IMR-90 (cell line): ENCODE measurements at regions not wholly inside any gene's neighbourhood (a gene's known extent, or its start where the extent isn't known, plus 50 kb on each side); places are given as distances from the start of the nearest gene placed in this dataset.

ENCODE experiments used
- ATAC-seq: fragments of 200-7000 bp; cut with Tn5 transposase; 2 replicates; pipeline ENCODE4 v1.9.1; 2020; ENCODE audit warnings: low read depth, mild to moderate bottlenecking, moderate library complexity
- BruUV-seq: library from RNA; stranded (reverse); fragments of 400-500 nt; replicated peaks from 2 replicates; lab custom pipeline; 2021; lab: Mats Ljungman, UMichigan
- CTCF ChIA-PET: fragments of 300-600 bp; formaldehyde crosslinking; extraction: SDS; loops from one replicate; lab custom pipeline; 2021; ENCODE audit warnings: antibody characterized with exemption; lab: Yijun Ruan, JAX
- POLR2A ChIA-PET: fragments of 300-600 bp; sonication (Branson Sonifier 250); formaldehyde crosslinking; loops from one replicate; lab custom pipeline; 2022; ENCODE audit warnings: antibody characterized with exemption; ENCODE audit not compliant: unreplicated experiment; lab: Charles Lee
- DNase-seq: peaks from one replicate; pipeline ENCODE4 v3.0.0; 2013
- H2AFZ ChIP-seq: replicated peaks from 2 replicates; pipeline ENCODE3; 2013; ENCODE audit warnings: low read length, mild to moderate bottlenecking; ENCODE audit not compliant: poor library complexity
- H2AK5ac ChIP-seq: 2 replicates; pipeline ENCODE4 v1.6.1; 2013; ENCODE audit warnings: low read depth, low read length, inconsistent platforms
- H2AK9ac ChIP-seq: replicated peaks from 2 replicates; pipeline ENCODE3; 2013; ENCODE audit warnings: mild to moderate bottlenecking, low read depth, low read length, moderate library complexity; ENCODE audit not compliant: poor library complexity
- H2BK120ac ChIP-seq: 2 replicates; pipeline ENCODE4 v1.6.1; 2013; ENCODE audit warnings: low read depth, low read length, inconsistent platforms
- H2BK15ac ChIP-seq: 3 replicates; pipeline ENCODE4 v1.6.1; 2013; ENCODE audit warnings: low read depth, low read length, inconsistent platforms
- H2BK20ac ChIP-seq: 2 replicates; pipeline ENCODE4 v1.6.1; 2013; ENCODE audit warnings: low read depth, mild to moderate bottlenecking, inconsistent platforms, low read length, moderate library complexity
- H2BK5ac ChIP-seq: 2 replicates; pipeline ENCODE4 v1.6.1; 2013; ENCODE audit warnings: mild to moderate bottlenecking, low read depth, low read length, inconsistent platforms; ENCODE audit not compliant: poor library complexity, severe bottlenecking
- H3K14ac ChIP-seq: replicated peaks from 2 replicates; pipeline ENCODE4 v1.6.1; 2013; ENCODE audit warnings: low read depth, low read length, inconsistent platforms
- H3K18ac ChIP-seq: 2 replicates; pipeline ENCODE4 v1.6.1; 2013; ENCODE audit warnings: low read depth, low read length, control low read depth
- H3K23ac ChIP-seq: 2 replicates; pipeline ENCODE4 v1.6.1; 2013; ENCODE audit warnings: low read depth, low read length, inconsistent platforms
- H3K27ac ChIP-seq: 2 replicates; pipeline ENCODE4 v1.5.1; 2013; ENCODE audit warnings: mild to moderate bottlenecking, control low read depth, low read length; ENCODE audit not compliant: insufficient read depth
- H3K27me3 ChIP-seq: 2 replicates; pipeline ENCODE4 v1.6.1; 2013; ENCODE audit warnings: low read length; ENCODE audit not compliant: control insufficient read depth, insufficient read depth
- H3K36me3 ChIP-seq: 2 replicates; pipeline ENCODE4 v1.6.1; 2013; ENCODE audit warnings: low read length, mixed read lengths; ENCODE audit not compliant: control insufficient read depth, insufficient read depth
- H3K4ac ChIP-seq: 2 replicates; pipeline ENCODE4 v1.6.1; 2013; ENCODE audit warnings: low read depth, low read length, inconsistent platforms
- H3K4me1 ChIP-seq: 2 replicates; pipeline ENCODE4 v1.6.1; 2013; ENCODE audit warnings: low read length, mixed read lengths; ENCODE audit not compliant: control insufficient read depth, insufficient read depth
- H3K4me2 ChIP-seq: 2 replicates; pipeline ENCODE4 v1.6.1; 2013; ENCODE audit warnings: low read depth, mild to moderate bottlenecking, control low read depth, low read length, moderate library complexity
- H3K4me3 ChIP-seq: 2 replicates; pipeline ENCODE4 v1.5.1; 2013; ENCODE audit warnings: low read depth, mild to moderate bottlenecking, control low read depth, low read length, moderate library complexity; ENCODE audit not compliant: insufficient read depth
- H3K56ac ChIP-seq: 2 replicates; pipeline ENCODE4 v1.6.1; 2013; ENCODE audit warnings: low read length, inconsistent platforms; ENCODE audit not compliant: insufficient read depth; ENCODE audit errors: extremely low read depth
- H3K79me1 ChIP-seq, 2 experiments: 2 replicates each; pipeline ENCODE4 v1.6.1; 2013; ENCODE audit warnings: low read length in 2 of 2, inconsistent platforms in 1 of 2, low read depth in 1 of 2
- H3K9ac ChIP-seq: 2 replicates; pipeline ENCODE4 v1.6.1; 2013; ENCODE audit warnings: low read depth, low read length, control low read depth
- H3K9me1 ChIP-seq: 2 replicates; pipeline ENCODE4 v1.6.1; 2013; ENCODE audit warnings: low read length, inconsistent platforms; ENCODE audit not compliant: insufficient read depth
- H3K9me3 ChIP-seq: 2 replicates; pipeline ENCODE4 v1.6.1; 2013; ENCODE audit warnings: low read length; ENCODE audit not compliant: control insufficient read depth, insufficient read depth
- H4K20me1 ChIP-seq: 2 replicates; pipeline ENCODE4 v1.6.1; 2013; ENCODE audit warnings: low read length, inconsistent platforms; ENCODE audit not compliant: insufficient read depth
- H4K5ac ChIP-seq: 2 replicates; pipeline ENCODE4 v1.6.1; 2013; ENCODE audit warnings: mild to moderate bottlenecking, low read depth, low read length, control low read depth
- H4K8ac ChIP-seq, 2 experiments: 2 replicates each; pipeline ENCODE4 v1.6.1; 2013; ENCODE audit warnings: low read depth in 2 of 2, low read length in 2 of 2, control low read depth in 1 of 2, inconsistent platforms in 1 of 2
- H4K91ac ChIP-seq: 2 replicates; pipeline ENCODE4 v1.6.1; 2013; ENCODE audit warnings: low read depth, low read length, inconsistent platforms; ENCODE audit not compliant: insufficient read depth
- CHD1 ChIP-seq: IDR thresholded peaks from 2 replicates; pipeline ENCODE4 v1.6.1; 2012; ENCODE audit warnings: low read depth, low read length, improper control_type of control experiment
- FOS ChIP-seq: fragments of 150-350 bp; IDR thresholded peaks from 2 replicates; pipeline ENCODE4 v1.6.1; 2016; ENCODE audit warnings: low read depth, low read length
- MXI1 ChIP-seq: IDR thresholded peaks from 2 replicates; pipeline ENCODE4 v1.6.1; 2012; ENCODE audit warnings: low read depth, mild to moderate bottlenecking, low read length, moderate library complexity, borderline replicate concordance
- RAD21 ChIP-seq: IDR thresholded peaks from 2 replicates; pipeline ENCODE4 v1.6.1; 2012; ENCODE audit warnings: low read length, improper control_type of control experiment
- WGBS, 2 experiments: methylation state at CpG; one replicate each; pipeline versions ENCODE4 v1.1.5 to v1.1.7; 2013; ENCODE audit warnings: missing lambda C conversion rate in 2 of 2; ENCODE audit not compliant: insufficient read length in 1 of 2; ENCODE audit errors: extremely low coverage in 2 of 2; 5-methylcytosine and 5-hydroxymethylcytosine counted together
- dilution Hi-C: fragments of 300-500 bp; cut with HindIII; formaldehyde crosslinking; loops from one replicate; pipeline ENCODE4 v1.14.3; 2018; ENCODE audit warnings: low sequenced_read_pairs; ENCODE audit not compliant: unreplicated experiment
- in situ Hi-C: fragments of 300-500 bp; cut with MboI; formaldehyde crosslinking; loops from 3 replicates; pipeline ENCODE4 v1.14.3; 2019; ENCODE audit warnings: low sequenced_read_pairs, inconsistent platforms, mixed read lengths
- intact Hi-C: fragments of 100-400 bp; cut with micrococcal nuclease; formaldehyde crosslinking; loops from 2 replicates; pipeline ENCODE4 v1.10.0; 2022
- TF ChIP-seq, protein P1 (sequence below): fragments of 150-350 bp; IDR thresholded peaks from 2 replicates; pipeline ENCODE4 v1.6.1; 2016; ENCODE audit warnings: low read depth, mild to moderate bottlenecking, low read length, moderate library complexity, borderline replicate concordance
- TF ChIP-seq, protein P2 (sequence below): conservative IDR thresholded peaks from 2 replicates; pipeline ENCODE4 v1.5.1; 2012; ENCODE audit warnings: mild to moderate bottlenecking, low read depth, low read length, improper control_type of control experiment

DNA sequence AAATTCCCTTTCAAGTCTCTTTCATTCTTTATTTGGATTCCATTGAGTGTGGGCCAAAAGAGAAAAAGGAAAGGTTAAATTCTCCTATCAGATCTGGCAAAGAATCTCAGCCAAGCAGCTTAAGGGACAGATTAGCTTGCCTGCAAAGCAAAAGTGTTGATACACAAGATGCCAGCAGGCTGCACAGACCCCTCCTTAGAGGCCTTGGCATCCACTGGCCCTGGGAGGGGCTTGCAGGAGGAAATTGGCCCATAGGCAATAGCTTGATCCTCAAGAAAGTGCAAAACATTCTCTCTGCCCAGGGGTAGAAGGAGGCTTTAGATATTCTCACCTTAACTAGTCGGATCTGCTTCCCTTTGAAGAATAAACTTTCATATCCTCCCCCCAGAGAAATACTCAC lies 300.4 kb upstream of the CPEB2 start:
- BruUV-seq, result no TSS peak
- in situ Hi-C loops (no loop called here), dilution Hi-C loops (no loop called here), intact Hi-C loops (no loop called here)
- Histone ChIP-seq H3K9me3 (no peaks in the 10 kb centered on the region), H3K27ac (no peak overlapping the region), H3K23ac (no peak overlapping the region), H3K4me2 (no peak overlapping the region), H3K9ac (no peak overlapping the region), H2AFZ (no peak overlapping the region), H2BK20ac (no peak overlapping the region), H3K4me3 (no peak overlapping the region), H4K8ac (no peak overlapping the region), H4K20me1 (no peaks in the 10 kb centered on the region), H3K79me1 (no peaks in the 10 kb centered on the region), H3K27me3 (no peaks in the 10 kb centered on the region), H2AK9ac (no peak overlapping the region), H3K18ac (no peak overlapping the region), H2AK5ac (no peak overlapping the region), H2BK5ac (no peak overlapping the region), H4K91ac (no peak overlapping the region), H3K14ac (no peak overlapping the region), H2BK120ac (no peak overlapping the region), H3K9me1 (no peaks in the 10 kb centered on the region), H4K5ac (no peak overlapping the region), H2BK15ac (no peak overlapping the region), H3K4me1 (no peaks in the 10 kb centered on the region), H3K56ac (no peak overlapping the region), H3K36me3 (no peaks in the 10 kb centered on the region), H3K4ac (no peak overlapping the region)
- DNase-seq (no peak), ATAC-seq (no peak)
- CTCF ChIA-PET, result no interaction called here
- POLR2A ChIA-PET, result no interaction called here
- TF ChIP-seq, protein P1, sequence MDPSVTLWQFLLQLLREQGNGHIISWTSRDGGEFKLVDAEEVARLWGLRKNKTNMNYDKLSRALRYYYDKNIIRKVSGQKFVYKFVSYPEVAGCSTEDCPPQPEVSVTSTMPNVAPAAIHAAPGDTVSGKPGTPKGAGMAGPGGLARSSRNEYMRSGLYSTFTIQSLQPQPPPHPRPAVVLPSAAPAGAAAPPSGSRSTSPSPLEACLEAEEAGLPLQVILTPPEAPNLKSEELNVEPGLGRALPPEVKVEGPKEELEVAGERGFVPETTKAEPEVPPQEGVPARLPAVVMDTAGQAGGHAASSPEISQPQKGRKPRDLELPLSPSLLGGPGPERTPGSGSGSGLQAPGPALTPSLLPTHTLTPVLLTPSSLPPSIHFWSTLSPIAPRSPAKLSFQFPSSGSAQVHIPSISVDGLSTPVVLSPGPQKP, result no peak
- TF ChIP-seq, protein P2, sequence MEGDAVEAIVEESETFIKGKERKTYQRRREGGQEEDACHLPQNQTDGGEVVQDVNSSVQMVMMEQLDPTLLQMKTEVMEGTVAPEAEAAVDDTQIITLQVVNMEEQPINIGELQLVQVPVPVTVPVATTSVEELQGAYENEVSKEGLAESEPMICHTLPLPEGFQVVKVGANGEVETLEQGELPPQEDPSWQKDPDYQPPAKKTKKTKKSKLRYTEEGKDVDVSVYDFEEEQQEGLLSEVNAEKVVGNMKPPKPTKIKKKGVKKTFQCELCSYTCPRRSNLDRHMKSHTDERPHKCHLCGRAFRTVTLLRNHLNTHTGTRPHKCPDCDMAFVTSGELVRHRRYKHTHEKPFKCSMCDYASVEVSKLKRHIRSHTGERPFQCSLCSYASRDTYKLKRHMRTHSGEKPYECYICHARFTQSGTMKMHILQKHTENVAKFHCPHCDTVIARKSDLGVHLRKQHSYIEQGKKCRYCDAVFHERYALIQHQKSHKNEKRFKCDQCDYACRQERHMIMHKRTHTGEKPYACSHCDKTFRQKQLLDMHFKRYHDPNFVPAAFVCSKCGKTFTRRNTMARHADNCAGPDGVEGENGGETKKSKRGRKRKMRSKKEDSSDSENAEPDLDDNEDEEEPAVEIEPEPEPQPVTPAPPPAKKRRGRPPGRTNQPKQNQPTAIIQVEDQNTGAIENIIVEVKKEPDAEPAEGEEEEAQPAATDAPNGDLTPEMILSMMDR, result no peak
- no peak for TF ChIP-seq FOS
- no peak for TF ChIP-seq RAD21
- TF ChIP-seq CHD1, result no peak
- no peak for TF ChIP-seq MXI1
- no CpG with 5 or more reads among the region's 1 CpG for WGBS, 2 experiments
